Ovary (tissue), 3 donors: ENCODE measurements at regions not wholly inside any gene's neighbourhood (a gene's known extent, or its start where the extent isn't known, plus 50 kb on each side); places are given as distances from the start of the nearest gene placed in this dataset.

Experiments
- EP300 ChIP-seq: sonication (generic); formaldehyde crosslinking; IDR thresholded peaks from one replicate; pipeline ENCODE4 v1.6.1; 2017; ENCODE audit warnings: antibody characterized with exemption
- POLR2A ChIP-seq: fragments of 450-650 bp; IDR thresholded peaks from one replicate; pipeline ENCODE4 v1.6.1; 2017; ENCODE audit warnings: antibody characterized with exemption, mild to moderate bottlenecking, moderate library complexity
- TF ChIP-seq, protein P1 (sequence below), 3 donors: fragments of 450-650 bp in 2 of 3; fragments of 200-600 bp in 1 of 3; IDR thresholded peaks; one replicate each; pipeline versions ENCODE4 v1.5.1 to v1.8.0; 2016 to 2022; ENCODE audit warnings: antibody characterized with exemption in 3 of 3, mild to moderate bottlenecking in 1 of 3
- donor health status: DM: no; HTN: no; CAD: no.

DNA sequence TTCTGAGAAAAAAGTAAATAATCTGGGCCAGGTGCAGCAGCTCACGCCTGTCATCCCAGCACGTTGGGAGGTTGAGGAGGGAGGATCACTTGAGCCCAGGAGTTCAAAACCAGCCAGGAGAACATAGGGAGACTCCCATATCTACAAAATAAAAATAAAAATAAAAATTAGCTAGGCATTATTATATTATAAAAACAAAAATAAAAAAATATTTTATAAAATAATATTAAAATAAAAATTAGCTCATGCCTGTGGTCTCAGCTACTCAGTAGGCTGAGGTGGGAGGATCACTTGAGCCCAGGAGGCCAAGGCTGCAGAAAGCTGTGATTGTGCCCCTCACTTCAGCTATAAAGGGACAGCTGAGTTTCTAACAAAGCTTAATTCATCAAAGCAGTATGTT is 362.9 kb downstream of the SMOC2 start:
- TF ChIP-seq, protein P1, sequence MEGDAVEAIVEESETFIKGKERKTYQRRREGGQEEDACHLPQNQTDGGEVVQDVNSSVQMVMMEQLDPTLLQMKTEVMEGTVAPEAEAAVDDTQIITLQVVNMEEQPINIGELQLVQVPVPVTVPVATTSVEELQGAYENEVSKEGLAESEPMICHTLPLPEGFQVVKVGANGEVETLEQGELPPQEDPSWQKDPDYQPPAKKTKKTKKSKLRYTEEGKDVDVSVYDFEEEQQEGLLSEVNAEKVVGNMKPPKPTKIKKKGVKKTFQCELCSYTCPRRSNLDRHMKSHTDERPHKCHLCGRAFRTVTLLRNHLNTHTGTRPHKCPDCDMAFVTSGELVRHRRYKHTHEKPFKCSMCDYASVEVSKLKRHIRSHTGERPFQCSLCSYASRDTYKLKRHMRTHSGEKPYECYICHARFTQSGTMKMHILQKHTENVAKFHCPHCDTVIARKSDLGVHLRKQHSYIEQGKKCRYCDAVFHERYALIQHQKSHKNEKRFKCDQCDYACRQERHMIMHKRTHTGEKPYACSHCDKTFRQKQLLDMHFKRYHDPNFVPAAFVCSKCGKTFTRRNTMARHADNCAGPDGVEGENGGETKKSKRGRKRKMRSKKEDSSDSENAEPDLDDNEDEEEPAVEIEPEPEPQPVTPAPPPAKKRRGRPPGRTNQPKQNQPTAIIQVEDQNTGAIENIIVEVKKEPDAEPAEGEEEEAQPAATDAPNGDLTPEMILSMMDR (IDR thresholded peaks at IDR 0.05): no peak
- TF ChIP-seq POLR2A (no peak), EP300 (no peak)
